HL-60 (cell line): ENCODE measurements at regions not wholly inside any gene's neighbourhood (a gene's known extent, or its start where the extent isn't known, plus 50 kb on each side); places are given as distances from the start of the nearest gene placed in this dataset.

Experiments
- DNase-seq, 2 experiments: peaks; one replicate each; pipeline ENCODE4 v3.0.0-alpha.2; 2010 to 2020; ENCODE audit warnings: low read depth in 1 of 2, low spot score in 1 of 2
- H3K27ac ChIP-seq: fragments of 250-450 bp; sonication (Bioruptor Pico); replicated peaks from 2 replicates; pipeline ENCODE4 v1.5.1; 2020; ENCODE audit warnings: mild to moderate bottlenecking, moderate library complexity
- H3K27me3 ChIP-seq: fragments of 250-450 bp; sonication (Bioruptor Pico); 2 replicates; pipeline ENCODE4 v1.5.1; 2021; ENCODE audit warnings: mild to moderate bottlenecking, moderate library complexity; ENCODE audit not compliant: insufficient read depth, poor library complexity, severe bottlenecking
- H3K4me3 ChIP-seq: replicated peaks from 2 replicates; pipeline ENCODE4 v1.5.1; 2011; ENCODE audit warnings: mild to moderate bottlenecking, control low read depth, low read length; ENCODE audit not compliant: insufficient read depth
- GABPA ChIP-seq: IDR thresholded peaks from 2 replicates; pipeline ENCODE4 v1.6.1; 2012; ENCODE audit warnings: low read depth
- POLR2AphosphoS5 ChIP-seq: IDR thresholded peaks from 2 replicates; pipeline ENCODE4 v1.6.1; 2012; ENCODE audit warnings: low read depth
- SPI1 ChIP-seq: IDR thresholded peaks from 2 replicates; pipeline ENCODE4 v1.6.1; 2012; ENCODE audit warnings: low read depth, mild to moderate bottlenecking, borderline replicate concordance
- TF ChIP-seq, protein P1 (sequence below): IDR thresholded peaks from one replicate; pipeline ENCODE4 v1.5.1; 2011; ENCODE audit warnings: low read length, control low read depth, inconsistent platforms; ENCODE audit not compliant: insufficient read depth
- TF ChIP-seq, protein P2 (sequence below): IDR thresholded peaks from 2 replicates; pipeline ENCODE4 v1.6.1; 2012; ENCODE audit warnings: low read depth; ENCODE audit not compliant: insufficient replicate concordance

DNA sequence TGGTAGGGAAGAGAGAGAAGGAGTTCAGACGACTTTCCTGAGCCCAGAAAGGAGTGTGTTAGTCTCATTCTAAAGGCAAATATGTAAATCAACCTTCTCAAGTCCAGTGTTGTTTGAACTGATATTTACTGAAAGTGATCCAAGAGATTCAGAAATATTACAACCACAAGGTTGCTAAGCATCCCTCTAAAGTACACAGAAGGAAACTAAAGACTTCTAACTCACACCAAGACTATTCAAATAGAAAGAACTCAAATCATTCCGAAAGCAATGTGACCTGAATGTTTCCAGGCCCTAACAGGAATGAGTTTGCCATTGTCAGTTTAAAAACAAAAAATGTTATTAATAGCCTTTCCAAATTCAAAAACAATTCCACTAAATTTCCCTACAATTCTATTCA, 56.9 kb upstream of the VGLL3 start:
- Histone ChIP-seq H3K27me3 (no peaks in the 10 kb centered on the region), H3K27ac (no peak overlapping the region), H3K4me3 (no peak overlapping the region)
- no peak for TF ChIP-seq POLR2AphosphoS5
- TF ChIP-seq, protein P1, sequence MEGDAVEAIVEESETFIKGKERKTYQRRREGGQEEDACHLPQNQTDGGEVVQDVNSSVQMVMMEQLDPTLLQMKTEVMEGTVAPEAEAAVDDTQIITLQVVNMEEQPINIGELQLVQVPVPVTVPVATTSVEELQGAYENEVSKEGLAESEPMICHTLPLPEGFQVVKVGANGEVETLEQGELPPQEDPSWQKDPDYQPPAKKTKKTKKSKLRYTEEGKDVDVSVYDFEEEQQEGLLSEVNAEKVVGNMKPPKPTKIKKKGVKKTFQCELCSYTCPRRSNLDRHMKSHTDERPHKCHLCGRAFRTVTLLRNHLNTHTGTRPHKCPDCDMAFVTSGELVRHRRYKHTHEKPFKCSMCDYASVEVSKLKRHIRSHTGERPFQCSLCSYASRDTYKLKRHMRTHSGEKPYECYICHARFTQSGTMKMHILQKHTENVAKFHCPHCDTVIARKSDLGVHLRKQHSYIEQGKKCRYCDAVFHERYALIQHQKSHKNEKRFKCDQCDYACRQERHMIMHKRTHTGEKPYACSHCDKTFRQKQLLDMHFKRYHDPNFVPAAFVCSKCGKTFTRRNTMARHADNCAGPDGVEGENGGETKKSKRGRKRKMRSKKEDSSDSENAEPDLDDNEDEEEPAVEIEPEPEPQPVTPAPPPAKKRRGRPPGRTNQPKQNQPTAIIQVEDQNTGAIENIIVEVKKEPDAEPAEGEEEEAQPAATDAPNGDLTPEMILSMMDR, result no peak
- no peak for DNase-seq

DNA sequence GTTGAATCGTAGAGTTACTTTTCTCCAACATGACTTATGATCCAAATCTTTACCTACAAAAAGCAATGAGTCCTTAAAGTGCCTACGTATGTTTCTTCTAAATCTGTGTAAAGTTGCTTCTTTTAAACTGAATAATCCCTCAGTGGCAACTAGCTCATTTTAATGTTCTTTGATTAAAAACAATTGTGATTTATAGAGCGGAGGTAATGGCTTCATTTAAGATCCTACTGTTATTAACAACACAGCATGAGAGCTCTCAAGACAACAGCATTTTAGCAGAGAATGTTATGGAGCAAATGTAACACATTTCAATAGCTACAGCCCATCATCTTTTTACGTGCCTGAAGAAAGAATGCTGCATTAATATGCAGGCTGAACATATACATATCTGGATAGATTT, 55.3 kb upstream of the VGLL3 start:
- Histone ChIP-seq H3K27me3 (no peaks in the 10 kb centered on the region), H3K4me3 (no peak overlapping the region), H3K27ac (no peak overlapping the region)
- TF ChIP-seq, protein P2, sequence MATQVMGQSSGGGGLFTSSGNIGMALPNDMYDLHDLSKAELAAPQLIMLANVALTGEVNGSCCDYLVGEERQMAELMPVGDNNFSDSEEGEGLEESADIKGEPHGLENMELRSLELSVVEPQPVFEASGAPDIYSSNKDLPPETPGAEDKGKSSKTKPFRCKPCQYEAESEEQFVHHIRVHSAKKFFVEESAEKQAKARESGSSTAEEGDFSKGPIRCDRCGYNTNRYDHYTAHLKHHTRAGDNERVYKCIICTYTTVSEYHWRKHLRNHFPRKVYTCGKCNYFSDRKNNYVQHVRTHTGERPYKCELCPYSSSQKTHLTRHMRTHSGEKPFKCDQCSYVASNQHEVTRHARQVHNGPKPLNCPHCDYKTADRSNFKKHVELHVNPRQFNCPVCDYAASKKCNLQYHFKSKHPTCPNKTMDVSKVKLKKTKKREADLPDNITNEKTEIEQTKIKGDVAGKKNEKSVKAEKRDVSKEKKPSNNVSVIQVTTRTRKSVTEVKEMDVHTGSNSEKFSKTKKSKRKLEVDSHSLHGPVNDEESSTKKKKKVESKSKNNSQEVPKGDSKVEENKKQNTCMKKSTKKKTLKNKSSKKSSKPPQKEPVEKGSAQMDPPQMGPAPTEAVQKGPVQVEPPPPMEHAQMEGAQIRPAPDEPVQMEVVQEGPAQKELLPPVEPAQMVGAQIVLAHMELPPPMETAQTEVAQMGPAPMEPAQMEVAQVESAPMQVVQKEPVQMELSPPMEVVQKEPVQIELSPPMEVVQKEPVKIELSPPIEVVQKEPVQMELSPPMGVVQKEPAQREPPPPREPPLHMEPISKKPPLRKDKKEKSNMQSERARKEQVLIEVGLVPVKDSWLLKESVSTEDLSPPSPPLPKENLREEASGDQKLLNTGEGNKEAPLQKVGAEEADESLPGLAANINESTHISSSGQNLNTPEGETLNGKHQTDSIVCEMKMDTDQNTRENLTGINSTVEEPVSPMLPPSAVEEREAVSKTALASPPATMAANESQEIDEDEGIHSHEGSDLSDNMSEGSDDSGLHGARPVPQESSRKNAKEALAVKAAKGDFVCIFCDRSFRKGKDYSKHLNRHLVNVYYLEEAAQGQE, result no peak
- TF ChIP-seq, protein P1, result no peak
- no peak for TF ChIP-seq SPI1
- no peak for TF ChIP-seq GABPA
- TF ChIP-seq POLR2AphosphoS5, result no peak
- no peak for DNase-seq

DNA sequence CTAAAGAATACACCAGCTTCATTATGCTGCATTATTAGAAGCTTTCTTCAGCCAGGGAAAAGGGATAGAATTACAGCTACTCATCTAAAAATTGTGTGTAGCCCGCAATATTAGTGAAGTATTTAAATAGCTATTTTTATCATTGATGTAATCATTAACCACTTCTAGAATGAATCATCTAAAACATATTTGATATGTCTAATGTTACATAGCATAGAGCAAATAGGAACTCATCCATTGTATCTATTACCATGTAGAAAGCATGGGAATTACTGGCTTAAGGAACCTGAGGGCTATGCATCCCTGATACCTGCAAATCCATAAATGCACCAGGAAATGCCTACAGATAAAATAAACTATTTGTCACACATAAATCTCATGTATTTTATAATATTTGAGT, 54.5 kb upstream of the VGLL3 start:
- no peaks in the 10 kb centered on the region for H3K27me3 ChIP-seq
- DNase-seq, result no peak
- TF ChIP-seq SPI1, result no peak
- TF ChIP-seq GABPA, result no peak
- no peak for TF ChIP-seq POLR2AphosphoS5
- TF ChIP-seq, protein P2, result no peak
- TF ChIP-seq, protein P1, result no peak
- H3K27ac ChIP-seq, result no peak overlapping the region
- no peak overlapping the region for H3K4me3 ChIP-seq

DNA sequence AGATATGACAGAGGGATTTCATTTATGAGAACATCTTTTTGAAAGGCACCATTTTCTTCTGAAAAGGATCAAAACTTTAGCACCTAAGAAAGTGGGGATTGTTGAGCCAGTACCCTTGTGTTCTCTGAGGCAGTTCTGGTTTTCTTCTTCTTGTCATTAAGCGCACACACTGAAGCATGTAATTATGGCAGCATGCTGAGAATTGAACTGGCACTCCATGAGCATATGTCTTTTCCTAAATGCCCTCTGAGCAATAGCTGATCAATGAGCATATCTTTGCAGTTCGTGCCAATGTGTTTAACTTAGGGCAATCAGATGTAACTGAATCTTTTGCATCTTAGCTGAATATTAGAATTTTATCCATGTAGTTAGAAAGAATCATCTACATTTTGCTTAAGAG, 53.9 kb upstream of the VGLL3 start:
- Histone ChIP-seq H3K4me3 (no peak overlapping the region), H3K27ac (no peak overlapping the region), H3K27me3 (no peaks in the 10 kb centered on the region)
- TF ChIP-seq, protein P1, result no peak
- TF ChIP-seq POLR2AphosphoS5 (no peak), SPI1 (no peak), GABPA (no peak)
- TF ChIP-seq, protein P2, result no peak
- no peak for DNase-seq
